ENCODE measurements at regions not wholly inside any gene's neighbourhood (a gene's known extent, or its start where the extent isn't known, plus 50 kb on each side); places are given as distances from the start of the nearest gene placed in this dataset.
"Not testable (repeated sequence)": the region's sequence is repeated elsewhere in the genome, so short reads cannot be mapped to it uniquely, and the experiment has no call there.

DNA sequence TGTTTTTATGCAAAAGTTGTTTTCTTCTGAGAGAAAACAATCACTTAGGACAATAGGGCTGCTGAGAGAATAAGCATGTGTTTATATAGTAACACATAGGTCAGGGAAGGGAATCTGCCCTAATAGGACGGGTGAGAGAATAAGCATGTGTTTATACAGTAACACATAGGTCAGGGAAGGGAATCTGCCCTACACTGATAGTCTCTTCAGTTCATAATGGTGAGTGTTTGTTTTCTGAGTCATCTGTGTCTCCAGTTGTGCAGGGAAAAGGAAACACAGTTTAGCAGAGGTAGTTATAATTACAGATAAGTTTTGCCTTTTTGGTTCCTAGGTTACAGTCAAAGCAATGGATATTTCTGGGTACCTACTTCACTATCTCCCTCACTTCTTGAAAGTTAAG lies 252.3 kb upstream of the CA10 start:
- ATAC-seq: no peak
- WGBS, 2 donors: 7 to 28% methylated on average over 1 of the region's 1 CpG

DNA sequence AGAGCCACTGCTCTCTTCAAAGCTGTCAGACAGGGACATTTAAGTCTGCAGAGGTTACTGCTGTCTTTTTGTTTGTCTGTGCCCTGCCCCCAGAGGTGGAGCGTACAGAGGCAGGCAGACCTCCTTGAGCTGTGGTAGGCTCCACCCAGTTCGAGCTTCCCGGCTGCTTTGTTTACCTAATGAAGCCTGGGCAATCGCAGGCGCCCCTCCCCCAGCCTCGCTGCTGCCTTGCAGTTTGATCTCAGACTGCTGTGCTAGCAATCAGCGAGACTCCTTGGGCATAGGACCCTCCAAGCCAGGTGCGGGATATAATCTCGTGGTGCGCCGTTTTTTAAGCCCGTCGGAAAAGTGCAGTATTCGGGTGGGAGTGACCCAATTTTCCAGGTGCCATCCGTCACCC lies 250.7 kb upstream of the CA10 start:
- H3K4me3 ChIP-seq; H3K36me3 ChIP-seq (replicated peaks in 1 of 2; ENCODE audit: insufficient read depth in 1 of 2, low read depth in 2 of 2); H3K9me3 ChIP-seq; H3K27ac ChIP-seq; intact Hi-C loops (cut with DNase I); H3K27me3 ChIP-seq; H3K4me1 ChIP-seq; ATAC-seq; DNase-seq: not testable (repeated sequence)
- WGBS, 2 donors: 56 to 83% methylated on average over 10 to 12 of the region's 15 CpGs

More for the DNA sequence above, 252.3 kb upstream of the CA10 start:
- Histone ChIP-seq H3K9me3 (no peaks in the 10 kb centered on the region), H3K27me3 (no peaks in the 10 kb centered on the region), H3K4me1 (no peaks in the 10 kb centered on the region), H3K4me3 (no peak overlapping the region), H3K27ac (no peak overlapping the region), H3K36me3 (replicated peaks in 1 of 2; ENCODE audit: insufficient read depth in 1 of 2, low read depth in 2 of 2) (no peaks in the 10 kb centered on the region)
- intact Hi-C loops (cut with DNase I): no loop called here
- TF ChIP-seq, protein P1, sequence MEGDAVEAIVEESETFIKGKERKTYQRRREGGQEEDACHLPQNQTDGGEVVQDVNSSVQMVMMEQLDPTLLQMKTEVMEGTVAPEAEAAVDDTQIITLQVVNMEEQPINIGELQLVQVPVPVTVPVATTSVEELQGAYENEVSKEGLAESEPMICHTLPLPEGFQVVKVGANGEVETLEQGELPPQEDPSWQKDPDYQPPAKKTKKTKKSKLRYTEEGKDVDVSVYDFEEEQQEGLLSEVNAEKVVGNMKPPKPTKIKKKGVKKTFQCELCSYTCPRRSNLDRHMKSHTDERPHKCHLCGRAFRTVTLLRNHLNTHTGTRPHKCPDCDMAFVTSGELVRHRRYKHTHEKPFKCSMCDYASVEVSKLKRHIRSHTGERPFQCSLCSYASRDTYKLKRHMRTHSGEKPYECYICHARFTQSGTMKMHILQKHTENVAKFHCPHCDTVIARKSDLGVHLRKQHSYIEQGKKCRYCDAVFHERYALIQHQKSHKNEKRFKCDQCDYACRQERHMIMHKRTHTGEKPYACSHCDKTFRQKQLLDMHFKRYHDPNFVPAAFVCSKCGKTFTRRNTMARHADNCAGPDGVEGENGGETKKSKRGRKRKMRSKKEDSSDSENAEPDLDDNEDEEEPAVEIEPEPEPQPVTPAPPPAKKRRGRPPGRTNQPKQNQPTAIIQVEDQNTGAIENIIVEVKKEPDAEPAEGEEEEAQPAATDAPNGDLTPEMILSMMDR (IDR thresholded peaks at IDR 0.05): no peak
- no peak for TF ChIP-seq POLR2A (IDR thresholded peaks at IDR 0.05)
- no peak for DNase-seq

DNA sequence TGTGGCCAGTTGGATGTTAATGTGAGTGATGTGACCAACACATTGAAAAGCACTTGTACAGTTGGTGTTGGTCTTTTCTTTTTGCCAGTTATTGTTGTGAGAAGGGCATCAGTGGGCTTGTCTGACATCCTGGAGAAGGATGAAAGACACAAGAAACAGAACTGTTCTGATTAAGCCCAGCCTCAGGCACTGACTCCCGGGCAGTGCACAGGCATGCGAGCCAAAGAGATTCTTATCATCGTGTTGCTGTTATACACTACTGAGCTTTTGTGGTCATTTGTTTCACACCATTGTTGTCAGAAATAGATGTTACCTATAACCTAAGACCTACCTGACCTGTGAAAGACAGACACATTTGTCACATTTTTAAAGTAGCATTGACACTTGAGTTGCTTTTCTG lies 236.8 kb upstream of the CA10 start:
- WGBS, 2 donors: 43 to 44% methylated on average over 3 of the region's 3 CpGs
- Histone ChIP-seq H3K27ac (no peak overlapping the region), H3K4me3 (no peak overlapping the region), H3K27me3 (no peaks in the 10 kb centered on the region), H3K4me1 (no peaks in the 10 kb centered on the region), H3K36me3 (replicated peaks in 1 of 2; ENCODE audit: insufficient read depth in 1 of 2, low read depth in 2 of 2) (no peaks in the 10 kb centered on the region), H3K9me3 (no peaks in the 10 kb centered on the region)
- DNase-seq (no peak), ATAC-seq (no peak)
- intact Hi-C loops (cut with DNase I): no loop called here
- no peak for TF ChIP-seq POLR2A (IDR thresholded peaks at IDR 0.05)
- TF ChIP-seq, protein P1 (IDR thresholded peaks at IDR 0.05): no peak

DNA sequence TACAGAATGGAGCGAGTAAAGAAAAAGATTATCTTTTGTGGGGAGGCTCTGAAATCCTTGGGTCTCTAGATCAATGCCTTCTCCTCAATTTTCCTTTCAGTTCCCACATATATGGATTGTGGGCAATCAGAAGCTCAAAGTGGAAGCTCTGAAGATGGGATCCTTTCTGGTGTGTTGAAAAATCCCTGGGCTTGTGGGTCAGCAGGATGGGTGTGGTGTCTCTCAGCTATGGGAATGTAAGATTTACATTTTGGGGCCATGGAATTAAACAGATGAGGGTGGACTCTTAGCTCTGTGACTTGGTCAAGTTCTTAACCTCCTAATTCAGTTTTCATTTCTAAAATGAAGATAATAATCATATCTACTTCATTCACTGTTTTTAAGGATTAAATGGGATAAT lies 231.9 kb upstream of the CA10 start:
- TF ChIP-seq, protein P1 (IDR thresholded peaks at IDR 0.05): no peak
- no peak for TF ChIP-seq POLR2A (IDR thresholded peaks at IDR 0.05)
- intact Hi-C loops (cut with DNase I): no loop called here
- DNase-seq (no peak), ATAC-seq (no peak)
- H3K4me3 ChIP-seq: no peak overlapping the region
- H3K36me3 ChIP-seq (replicated peaks in 1 of 2; ENCODE audit: insufficient read depth in 1 of 2, low read depth in 2 of 2): no peaks in the 10 kb centered on the region
- no peaks in the 10 kb centered on the region for H3K9me3 ChIP-seq
- no peak overlapping the region for H3K27ac ChIP-seq
- WGBS, 2 donors: 84 to 93% methylated on average over 1 of the region's 1 CpG
- H3K4me1 ChIP-seq: no peaks in the 10 kb centered on the region
- H3K27me3 ChIP-seq: no peaks in the 10 kb centered on the region

DNA sequence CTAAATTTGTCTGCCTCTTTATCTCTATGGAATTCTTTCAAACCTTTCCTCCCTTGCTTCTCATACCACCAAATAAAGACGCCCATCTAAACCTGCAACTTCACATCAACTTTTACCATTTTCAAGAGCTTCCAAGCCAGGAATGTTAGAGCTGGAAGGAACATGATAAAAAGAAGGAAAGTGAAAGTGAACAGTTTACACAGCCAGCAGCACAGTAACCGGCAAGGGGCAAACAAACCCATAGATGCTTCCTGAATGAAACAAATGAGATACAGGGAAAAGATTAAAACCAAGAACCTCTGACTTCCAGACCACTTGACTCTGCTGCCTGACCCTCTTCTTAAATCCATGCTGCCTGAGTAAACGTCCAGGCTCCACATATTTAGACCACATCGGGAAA lies 231.1 kb upstream of the CA10 start:
- intact Hi-C loops (cut with DNase I): no loop called here
- Histone ChIP-seq H3K36me3 (replicated peaks in 1 of 2; ENCODE audit: insufficient read depth in 1 of 2, low read depth in 2 of 2) (no peaks in the 10 kb centered on the region), H3K4me1 (no peaks in the 10 kb centered on the region), H3K4me3 (no peak overlapping the region), H3K27ac (no peak overlapping the region), H3K27me3 (no peaks in the 10 kb centered on the region), H3K9me3 (no peaks in the 10 kb centered on the region)
- WGBS, 2 donors: 48 to 52% methylated on average over 4 of the region's 4 CpGs
- DNase-seq (no peak), ATAC-seq (no peak)
- no peak for TF ChIP-seq POLR2A (IDR thresholded peaks at IDR 0.05)
- TF ChIP-seq, protein P1 (IDR thresholded peaks at IDR 0.05): no peak
